ENCODE measurements at regions not wholly inside any gene's neighbourhood (a gene's known extent, or its start where the extent isn't known, plus 50 kb on each side); places are given as distances from the start of the nearest gene placed in this dataset.
A peak's percentile ranks its signal among the peaks of the same experiment; 100 is the strongest.

DNA sequence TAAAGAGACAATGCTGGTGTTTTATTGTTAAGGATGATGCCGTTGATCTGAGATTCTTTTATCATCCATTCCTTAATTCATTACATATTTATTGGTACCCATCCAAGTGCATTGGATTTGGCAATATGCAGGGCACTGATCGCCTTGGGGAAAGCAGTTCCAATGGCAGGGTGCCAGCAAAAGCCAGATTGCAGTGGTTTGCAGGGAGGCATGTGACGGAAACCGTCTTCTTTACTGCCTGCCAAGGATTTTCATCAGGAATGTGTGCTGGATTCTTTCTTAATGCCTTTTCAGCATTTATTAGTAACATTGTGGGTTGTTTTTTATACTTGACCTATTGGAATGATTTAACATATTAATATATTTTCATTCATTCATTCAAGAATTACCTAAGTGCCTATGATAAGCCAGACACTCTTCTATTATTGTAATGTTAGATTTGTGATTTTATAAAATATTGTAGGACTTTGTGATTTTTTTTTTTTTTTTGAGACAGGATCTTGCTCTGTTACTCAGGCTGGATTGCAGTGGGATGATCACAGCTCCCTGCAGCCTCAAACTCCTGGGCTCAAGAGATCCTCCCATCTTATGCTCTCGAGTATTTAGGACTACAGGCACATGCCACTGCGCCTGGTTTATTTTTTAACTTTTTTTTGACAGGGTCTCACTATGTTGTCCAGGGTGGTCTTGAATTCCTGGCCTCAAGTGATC is 93.4 kb upstream of the TNRC6A start:
- TF ChIP-seq, protein P1, sequence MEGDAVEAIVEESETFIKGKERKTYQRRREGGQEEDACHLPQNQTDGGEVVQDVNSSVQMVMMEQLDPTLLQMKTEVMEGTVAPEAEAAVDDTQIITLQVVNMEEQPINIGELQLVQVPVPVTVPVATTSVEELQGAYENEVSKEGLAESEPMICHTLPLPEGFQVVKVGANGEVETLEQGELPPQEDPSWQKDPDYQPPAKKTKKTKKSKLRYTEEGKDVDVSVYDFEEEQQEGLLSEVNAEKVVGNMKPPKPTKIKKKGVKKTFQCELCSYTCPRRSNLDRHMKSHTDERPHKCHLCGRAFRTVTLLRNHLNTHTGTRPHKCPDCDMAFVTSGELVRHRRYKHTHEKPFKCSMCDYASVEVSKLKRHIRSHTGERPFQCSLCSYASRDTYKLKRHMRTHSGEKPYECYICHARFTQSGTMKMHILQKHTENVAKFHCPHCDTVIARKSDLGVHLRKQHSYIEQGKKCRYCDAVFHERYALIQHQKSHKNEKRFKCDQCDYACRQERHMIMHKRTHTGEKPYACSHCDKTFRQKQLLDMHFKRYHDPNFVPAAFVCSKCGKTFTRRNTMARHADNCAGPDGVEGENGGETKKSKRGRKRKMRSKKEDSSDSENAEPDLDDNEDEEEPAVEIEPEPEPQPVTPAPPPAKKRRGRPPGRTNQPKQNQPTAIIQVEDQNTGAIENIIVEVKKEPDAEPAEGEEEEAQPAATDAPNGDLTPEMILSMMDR (IDR thresholded peaks at IDR 0.05): no peak
- peak; percentile 23 for TF ChIP-seq EP300 (IDR thresholded peaks at IDR 0.05)
- no peak for TF ChIP-seq POLR2A (IDR thresholded peaks at IDR 0.05)

Data from suprapubic skin (tissue), 3 donors.